H9 (cell line): ENCODE measurements at regions not wholly inside any gene's neighbourhood (a gene's known extent, or its start where the extent isn't known, plus 50 kb on each side); places are given as distances from the start of the nearest gene placed in this dataset.

ENCODE experiments used
- DNase-seq: peaks from one replicate; pipeline ENCODE4 v3.0.0-alpha.2; 2017
- H2AFZ ChIP-seq: one replicate; pipeline ENCODE4 v1.6.1; 2013; ENCODE audit warnings: mild to moderate bottlenecking, low read length, control low read depth, moderate library complexity
- H2AK5ac ChIP-seq: 2 replicates; pipeline ENCODE4 v1.6.1; 2013; ENCODE audit warnings: low read length, control low read depth, mixed read lengths; ENCODE audit not compliant: insufficient read length
- H2BK120ac ChIP-seq: one replicate; pipeline ENCODE4 v1.6.1; 2013; ENCODE audit warnings: low read depth, mild to moderate bottlenecking, low read length, control low read depth, inconsistent platforms; ENCODE audit not compliant: poor library complexity, severe bottlenecking
- H2BK12ac ChIP-seq: 2 replicates; pipeline ENCODE4 v1.6.1; 2013; ENCODE audit warnings: low read length, control low read depth, mixed read lengths, low read depth; ENCODE audit not compliant: insufficient read length
- H2BK15ac ChIP-seq: 2 replicates; pipeline ENCODE4 v1.6.1; 2013; ENCODE audit warnings: low read depth, low read length, control low read depth
- H2BK20ac ChIP-seq: one replicate; pipeline ENCODE4 v1.6.1; 2013; ENCODE audit warnings: low read depth, mild to moderate bottlenecking, low read length, control low read depth, inconsistent platforms; ENCODE audit not compliant: poor library complexity, severe bottlenecking
- H2BK5ac ChIP-seq: 2 replicates; pipeline ENCODE4 v1.6.1; 2013; ENCODE audit warnings: low read length, control low read depth, mixed read lengths; ENCODE audit not compliant: insufficient read length
- H3K14ac ChIP-seq: 2 replicates; pipeline ENCODE4 v1.6.1; 2013; ENCODE audit warnings: low read length, control low read depth; ENCODE audit not compliant: insufficient read depth
- H3K18ac ChIP-seq: 2 replicates; pipeline ENCODE4 v1.6.1; 2013; ENCODE audit warnings: low read depth, mild to moderate bottlenecking, mixed read lengths, low read length, control low read depth; ENCODE audit not compliant: insufficient read length
- H3K23ac ChIP-seq: 2 replicates; pipeline ENCODE4 v1.6.1; 2013; ENCODE audit warnings: low read length, control low read depth, mixed read lengths, low read depth; ENCODE audit not compliant: insufficient read length
- H3K23me2 ChIP-seq: 2 replicates; pipeline ENCODE4 v1.6.1; 2013; ENCODE audit warnings: low read depth, mild to moderate bottlenecking, mixed read lengths, low read length, control low read depth; ENCODE audit not compliant: insufficient read length, poor library complexity, severe bottlenecking
- H3K27ac ChIP-seq: 2 replicates; pipeline ENCODE4 v1.5.1; 2013; ENCODE audit warnings: low read length, control low read depth, mixed read lengths, low read depth; ENCODE audit not compliant: insufficient read length
- H3K27me3 ChIP-seq: 2 replicates; pipeline ENCODE4 v1.6.1; 2013; ENCODE audit warnings: low read length, control low read depth, inconsistent platforms; ENCODE audit not compliant: insufficient read depth
- H3K4ac ChIP-seq: 2 replicates; pipeline ENCODE4 v1.6.1; 2013; ENCODE audit warnings: low read depth, mild to moderate bottlenecking, control low read depth, inconsistent platforms, low read length, moderate library complexity
- H3K4me1 ChIP-seq: 2 replicates; pipeline ENCODE4 v1.6.1; 2013; ENCODE audit warnings: low read length, control low read depth, inconsistent platforms; ENCODE audit not compliant: insufficient read depth
- H3K4me2 ChIP-seq: 2 replicates; pipeline ENCODE4 v1.6.1; 2013; ENCODE audit warnings: low read length, control low read depth, mixed read lengths; ENCODE audit not compliant: insufficient read length, insufficient read depth
- H3K56ac ChIP-seq: 2 replicates; pipeline ENCODE4 v1.6.1; 2013; ENCODE audit warnings: low read depth, mild to moderate bottlenecking, mixed read lengths, low read length, control low read depth; ENCODE audit not compliant: insufficient read length
- H3K79me1 ChIP-seq: 2 replicates; pipeline ENCODE4 v1.6.1; 2013; ENCODE audit warnings: low read depth, mild to moderate bottlenecking, moderate library complexity, low read length, control low read depth, inconsistent platforms; ENCODE audit not compliant: insufficient read depth, poor library complexity, severe bottlenecking
- H3K79me2 ChIP-seq: 2 replicates; pipeline ENCODE4 v1.6.1; 2013; ENCODE audit warnings: low read length, control low read depth, inconsistent platforms; ENCODE audit not compliant: insufficient read depth
- H3K9ac ChIP-seq: 2 replicates; pipeline ENCODE4 v1.6.1; 2013; ENCODE audit warnings: low read length, control low read depth, mixed read lengths; ENCODE audit not compliant: insufficient read length; ENCODE audit errors: extremely low read depth
- H3K9me3 ChIP-seq: one replicate; pipeline ENCODE4 v1.6.1; 2013; ENCODE audit warnings: low read depth, low read length, inconsistent platforms; ENCODE audit not compliant: control insufficient read depth
- H3T11ph ChIP-seq: one replicate; pipeline ENCODE4 v1.6.1; 2013; ENCODE audit warnings: mild to moderate bottlenecking, low read length, control low read depth, inconsistent platforms
- H4K20me1 ChIP-seq: one replicate; pipeline ENCODE4 v1.6.1; 2013; ENCODE audit not compliant: control insufficient read depth, insufficient read length, insufficient read depth
- H4K5ac ChIP-seq: 2 replicates; pipeline ENCODE4 v1.6.1; 2013; ENCODE audit warnings: low read depth, mild to moderate bottlenecking, mixed read lengths, low read length, control low read depth; ENCODE audit not compliant: insufficient read length
- H4K8ac ChIP-seq: replicated peaks from 2 replicates; pipeline ENCODE4 v1.6.1; 2013; ENCODE audit warnings: low read length, control low read depth, mixed read lengths, low read depth; ENCODE audit not compliant: insufficient read length
- H4K91ac ChIP-seq: 2 replicates; pipeline ENCODE4 v1.6.1; 2013; ENCODE audit warnings: low read depth, mild to moderate bottlenecking, moderate library complexity, mixed read lengths, low read length, control low read depth; ENCODE audit not compliant: insufficient read length
- H3K27ac Mint-ChIP-seq, 3 experiments: 2 replicates in 2 of 3; 3 replicates in 1 of 3; pipeline ENCODE4 v1.8.0; 2020 to 2021; ENCODE audit warnings: mixed read lengths in 3 of 3, mild to moderate bottlenecking in 1 of 3, moderate library complexity in 1 of 3
- H3K27me3 Mint-ChIP-seq: 2 replicates; pipeline ENCODE4 v1.8.0; 2021; ENCODE audit warnings: low read depth, mild to moderate bottlenecking, moderate library complexity, mixed read lengths
- H3K36me3 Mint-ChIP-seq, 3 experiments: 2 replicates in 2 of 3; 3 replicates in 1 of 3; pipeline ENCODE4 v1.8.0; 2020 to 2021; ENCODE audit warnings: low read depth in 3 of 3, mixed read lengths in 3 of 3; ENCODE audit not compliant: insufficient read depth in 1 of 3
- H3K4me1 Mint-ChIP-seq, 2 experiments: 2 replicates each; pipeline ENCODE4 v1.8.0; 2020; ENCODE audit warnings: mixed read lengths in 2 of 2
- H3K4me3 Mint-ChIP-seq, 2 experiments: 2 replicates in 1 of 2; 3 replicates in 1 of 2; pipeline ENCODE4 v1.8.0; 2020 to 2021; ENCODE audit warnings: mild to moderate bottlenecking in 2 of 2, mixed read lengths in 2 of 2, moderate library complexity in 1 of 2
- H3K9me3 Mint-ChIP-seq, 2 experiments: 2 replicates in 1 of 2; 3 replicates in 1 of 2; pipeline ENCODE4 v1.8.0; 2020; ENCODE audit warnings: mild to moderate bottlenecking in 2 of 2, mixed read lengths in 2 of 2, moderate library complexity in 1 of 2
- WGBS: extraction: QIAGEN DNeasy Blood & Tissue Kit; methylation state at CpG from one replicate; pipeline ENCODE4 v1.1.7; 2013; ENCODE audit warnings: missing lambda C conversion rate, low lambda C conversion rate, mixed read lengths; ENCODE audit not compliant: insufficient read length; ENCODE audit errors: extremely low coverage; 5-methylcytosine and 5-hydroxymethylcytosine counted together
- TF ChIP-seq, protein P1 (sequence below): fragments of 200-600 bp; sonication (generic); conservative IDR thresholded peaks from 3 replicates; pipeline ENCODE4 v1.8.0; 2021; ENCODE audit warnings: antibody characterized with exemption, mild to moderate bottlenecking

DNA sequence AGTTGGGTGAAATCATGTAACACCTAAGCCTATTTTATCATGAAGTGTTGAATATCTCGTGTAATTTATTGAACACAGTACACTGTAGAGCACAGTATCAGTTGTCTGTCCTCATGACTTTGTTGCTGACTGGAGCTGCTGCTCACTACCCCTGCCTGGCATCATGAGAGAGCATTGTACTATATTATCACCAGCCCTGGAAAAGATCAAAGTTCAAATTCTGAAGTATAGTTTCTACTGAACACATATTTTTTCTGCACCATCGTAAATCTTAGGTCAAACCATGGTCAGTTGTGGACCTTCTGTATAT lies 169.3 kb upstream of the RAI14 start:
- DNase-seq = no peak
- Histone ChIP-seq H3K27ac (no peak overlapping the region), H3K14ac (no peak overlapping the region), H2BK120ac (no peak overlapping the region), H4K8ac (no peak overlapping the region), H3K23ac (no peak overlapping the region), H3K9me3 (peaks cover 9% of the 10 kb centered on the region), H3K4me1 (peaks cover 16% of the 10 kb centered on the region; the same call in 1 of the 2 replicates), H3K79me1 (no peaks in the 10 kb centered on the region), H4K91ac (no peak overlapping the region), H3K4ac (no peak overlapping the region), H4K20me1 (no peaks in the 10 kb centered on the region), H3K9ac (no peak overlapping the region), H3K23me2 (no peaks in the 10 kb centered on the region), H2AK5ac (no peak overlapping the region), H2BK5ac (no peak overlapping the region), H2BK12ac (no peak overlapping the region), H3K27me3 (no peaks in the 10 kb centered on the region), H3K56ac (no peak overlapping the region), H3K4me2 (no peak overlapping the region), H3K79me2 (no peaks in the 10 kb centered on the region), H3K18ac (no peak overlapping the region), H3T11ph (no peak overlapping the region), H2BK15ac (no peak overlapping the region), H2AFZ (no peak overlapping the region), H4K5ac (no peak overlapping the region), H2BK20ac (no peak overlapping the region)
- H3K4me1 Mint-ChIP-seq = peaks cover 58 to 70% of the 10 kb centered on the region in 2 experiments
- TF ChIP-seq, protein P1, sequence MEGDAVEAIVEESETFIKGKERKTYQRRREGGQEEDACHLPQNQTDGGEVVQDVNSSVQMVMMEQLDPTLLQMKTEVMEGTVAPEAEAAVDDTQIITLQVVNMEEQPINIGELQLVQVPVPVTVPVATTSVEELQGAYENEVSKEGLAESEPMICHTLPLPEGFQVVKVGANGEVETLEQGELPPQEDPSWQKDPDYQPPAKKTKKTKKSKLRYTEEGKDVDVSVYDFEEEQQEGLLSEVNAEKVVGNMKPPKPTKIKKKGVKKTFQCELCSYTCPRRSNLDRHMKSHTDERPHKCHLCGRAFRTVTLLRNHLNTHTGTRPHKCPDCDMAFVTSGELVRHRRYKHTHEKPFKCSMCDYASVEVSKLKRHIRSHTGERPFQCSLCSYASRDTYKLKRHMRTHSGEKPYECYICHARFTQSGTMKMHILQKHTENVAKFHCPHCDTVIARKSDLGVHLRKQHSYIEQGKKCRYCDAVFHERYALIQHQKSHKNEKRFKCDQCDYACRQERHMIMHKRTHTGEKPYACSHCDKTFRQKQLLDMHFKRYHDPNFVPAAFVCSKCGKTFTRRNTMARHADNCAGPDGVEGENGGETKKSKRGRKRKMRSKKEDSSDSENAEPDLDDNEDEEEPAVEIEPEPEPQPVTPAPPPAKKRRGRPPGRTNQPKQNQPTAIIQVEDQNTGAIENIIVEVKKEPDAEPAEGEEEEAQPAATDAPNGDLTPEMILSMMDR = no peak
- H3K9me3 Mint-ChIP-seq = peaks cover 12 to 14% of the 10 kb centered on the region in 2 experiments
- no CpG with 5 or more reads among the region's 2 CpGs for WGBS
- H3K4me3 Mint-ChIP-seq = no peak overlapping the region
- no peak overlapping the region for H3K27ac Mint-ChIP-seq
- peaks cover 4% of the 10 kb centered on the region; the same call in 1 of the 2 replicates for H3K27me3 Mint-ChIP-seq
- H3K36me3 Mint-ChIP-seq = peaks cover 5 to 16% (median 8%) of the 10 kb centered on the region in 3 experiments; a peak in 6 of 7 replicates
